ENCODE measurements at regions not wholly inside any gene's neighbourhood (a gene's known extent, or its start where the extent isn't known, plus 50 kb on each side); places are given as distances from the start of the nearest gene placed in this dataset.

GRCh38 chr5:167281925-167282324, 1009.5 kb upstream of the WWC1 start:
- no peaks in the 10 kb centered on the region for H3K36me3 ChIP-seq (ENCODE audit: low read depth)
- H3K9me3 ChIP-seq (ENCODE audit: severe bottlenecking): no peaks in the 10 kb centered on the region
- H3K4me3 ChIP-seq (ENCODE audit: severe bottlenecking): no peak overlapping the region
- no peaks in the 10 kb centered on the region for H3K4me1 ChIP-seq (ENCODE audit: insufficient read depth, poor library complexity, severe bottlenecking)
- ATAC-seq (ENCODE audit: low read depth) (no peak), DNase-seq (ENCODE audit: low spot score) (no peak)
- TF ChIP-seq CTCF (IDR thresholded peaks at IDR 0.05; ENCODE audit: poor library complexity, severe bottlenecking): no peak
- H3K27ac ChIP-seq (ENCODE audit: poor library complexity, severe bottlenecking): no peak overlapping the region
- no peaks in the 10 kb centered on the region for H3K27me3 ChIP-seq (ENCODE audit: insufficient read depth, poor library complexity, severe bottlenecking)

- H3K4me3 ChIP-seq (ENCODE audit: severe bottlenecking): no peak overlapping the region
- ATAC-seq (ENCODE audit: low read depth) (0 out of 3 replicates have a peak, but pooled peaks have one; percentile 36), DNase-seq (ENCODE audit: low spot score) (no peak)
- no peaks in the 10 kb centered on the region for H3K27me3 ChIP-seq (ENCODE audit: insufficient read depth, poor library complexity, severe bottlenecking)
- H3K9me3 ChIP-seq (ENCODE audit: severe bottlenecking): no peaks in the 10 kb centered on the region
- no peaks in the 10 kb centered on the region for H3K36me3 ChIP-seq (ENCODE audit: low read depth)
- H3K4me1 ChIP-seq (ENCODE audit: insufficient read depth, poor library complexity, severe bottlenecking): no peaks in the 10 kb centered on the region
- TF ChIP-seq CTCF (IDR thresholded peaks at IDR 0.05; ENCODE audit: poor library complexity, severe bottlenecking): no peak
- H3K27ac ChIP-seq (ENCODE audit: poor library complexity, severe bottlenecking): no peak overlapping the region
These were observed 1007.8 kb upstream of the WWC1 start for GRCh38 chr5:167283691-167284090.

GRCh38 chr5:167284222-167284890, 1007.1 kb upstream of the WWC1 start:
- DNase-seq (ENCODE audit: low spot score) (no peak), ATAC-seq (ENCODE audit: low read depth) (peak; percentile 84)
- no peak for TF ChIP-seq CTCF (IDR thresholded peaks at IDR 0.05; ENCODE audit: poor library complexity, severe bottlenecking)
- H3K4me1 ChIP-seq (ENCODE audit: insufficient read depth, poor library complexity, severe bottlenecking): no peaks in the 10 kb centered on the region
- no peak overlapping the region for H3K27ac ChIP-seq (ENCODE audit: poor library complexity, severe bottlenecking)
- H3K36me3 ChIP-seq (ENCODE audit: low read depth): no peaks in the 10 kb centered on the region
- no peak overlapping the region for H3K4me3 ChIP-seq (ENCODE audit: severe bottlenecking)
- no peaks in the 10 kb centered on the region for H3K9me3 ChIP-seq (ENCODE audit: severe bottlenecking)
- no peaks in the 10 kb centered on the region for H3K27me3 ChIP-seq (ENCODE audit: insufficient read depth, poor library complexity, severe bottlenecking)

- no peaks in the 10 kb centered on the region for H3K36me3 ChIP-seq (ENCODE audit: low read depth)
- no peak for ATAC-seq (ENCODE audit: low read depth)
- no peak for DNase-seq (ENCODE audit: low spot score)
- no peaks in the 10 kb centered on the region for H3K4me1 ChIP-seq (ENCODE audit: insufficient read depth, poor library complexity, severe bottlenecking)
- H3K27me3 ChIP-seq (ENCODE audit: insufficient read depth, poor library complexity, severe bottlenecking): no peaks in the 10 kb centered on the region
- no peak overlapping the region for H3K4me3 ChIP-seq (ENCODE audit: severe bottlenecking)
- H3K27ac ChIP-seq (ENCODE audit: poor library complexity, severe bottlenecking): no peak overlapping the region
- H3K9me3 ChIP-seq (ENCODE audit: severe bottlenecking): no peaks in the 10 kb centered on the region
- TF ChIP-seq CTCF (IDR thresholded peaks at IDR 0.05; ENCODE audit: poor library complexity, severe bottlenecking): no peak
These were observed 1005.9 kb upstream of the WWC1 start for GRCh38 chr5:167285591-167285990.

GRCh38 chr5:167286891-167287290, 1004.6 kb upstream of the WWC1 start:
- Histone ChIP-seq H3K27ac (ENCODE audit: poor library complexity, severe bottlenecking) (no peak overlapping the region), H3K27me3 (ENCODE audit: insufficient read depth, poor library complexity, severe bottlenecking) (no peaks in the 10 kb centered on the region), H3K4me3 (ENCODE audit: severe bottlenecking) (no peak overlapping the region), H3K4me1 (ENCODE audit: insufficient read depth, poor library complexity, severe bottlenecking) (no peaks in the 10 kb centered on the region), H3K9me3 (ENCODE audit: severe bottlenecking) (no peaks in the 10 kb centered on the region), H3K36me3 (ENCODE audit: low read depth) (no peaks in the 10 kb centered on the region)
- no peak for TF ChIP-seq CTCF (IDR thresholded peaks at IDR 0.05; ENCODE audit: poor library complexity, severe bottlenecking)
- DNase-seq (ENCODE audit: low spot score): no peak
- ATAC-seq (ENCODE audit: low read depth): no peak
